ENCODE measurements at regions not wholly inside any gene's neighbourhood (a gene's known extent, or its start where the extent isn't known, plus 50 kb on each side); places are given as distances from the start of the nearest gene placed in this dataset.

DNA sequence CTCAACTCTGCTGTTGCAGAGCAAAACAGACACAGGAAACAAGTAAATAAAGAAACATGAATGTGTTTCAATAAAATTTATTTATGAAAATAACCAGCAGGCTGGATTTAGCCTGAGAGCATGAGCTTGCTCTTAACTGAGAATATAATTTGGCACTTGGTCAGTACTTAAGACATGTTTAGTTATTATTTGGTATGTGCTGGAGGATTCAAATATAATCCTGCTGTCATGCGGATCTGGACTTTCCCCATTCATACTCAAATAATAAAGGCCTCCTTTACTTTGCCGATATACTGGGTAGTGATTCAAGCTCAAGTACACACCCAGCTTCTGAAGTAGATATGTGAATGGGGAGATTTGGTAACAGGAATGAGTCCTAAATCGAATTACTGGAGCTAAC lies 465.5 kb upstream of the HS3ST1 start:
- H3K9me2 ChIP-seq, result no peaks in the 10 kb centered on the region
- no peak overlapping the region for H3K4me3 ChIP-seq (ENCODE audit: low read depth in 2 of 2, low read length in 1 of 2)
- no peak overlapping the region for H3K4me2 ChIP-seq
- CTCF ChIA-PET, result interaction anchor here (0.9 kb wide), 1 partner anchor 9 kb away, joined by 3 read pairs; no protein-coding TSS in a partner anchor
- no peak overlapping the region for H3K27ac ChIP-seq (ENCODE audit: low read depth in 2 of 2, low read length in 1 of 2)
- DNase-seq, result no peak
- H3K9ac ChIP-seq, result no peak overlapping the region
- H3F3A ChIP-seq (replicated peaks; ENCODE audit: insufficient read depth), result no peaks in the 10 kb centered on the region
- POLR2A ChIA-PET, result no interaction called here
- no peaks in the 10 kb centered on the region for H4K20me1 ChIP-seq (ENCODE audit: insufficient read depth)
- no peaks in the 10 kb centered on the region for H3K36me3 ChIP-seq (replicated peaks in 1 of 2; ENCODE audit: control insufficient read depth in 1 of 2, insufficient read depth in 2 of 2, low read length in 1 of 2)
- 21% methylated on average over 3 of the region's 3 CpGs for WGBS (ENCODE audit: low lambda C conversion rate)
- H3K79me2 ChIP-seq (ENCODE audit: insufficient read depth), result no peaks in the 10 kb centered on the region
- TF ChIP-seq GATA2 (CRISPR knock-in tag; IDR thresholded peaks at IDR 0.05), result no peak
- no peaks in the 10 kb centered on the region for H3K27me3 ChIP-seq (ENCODE audit: insufficient read depth)
- no peaks in the 10 kb centered on the region for H3K4me1 ChIP-seq (ENCODE audit: control insufficient read depth in 1 of 2, insufficient read depth in 2 of 2, low read depth in 1 of 2, low read length in 1 of 2)
- H2AFZ ChIP-seq (ENCODE audit: low read depth), result no peak overlapping the region
- 0 out of 2 replicates have a peak, but pooled peaks cover 4% of the 10 kb centered on the region for H3K9me3 ChIP-seq

DNA sequence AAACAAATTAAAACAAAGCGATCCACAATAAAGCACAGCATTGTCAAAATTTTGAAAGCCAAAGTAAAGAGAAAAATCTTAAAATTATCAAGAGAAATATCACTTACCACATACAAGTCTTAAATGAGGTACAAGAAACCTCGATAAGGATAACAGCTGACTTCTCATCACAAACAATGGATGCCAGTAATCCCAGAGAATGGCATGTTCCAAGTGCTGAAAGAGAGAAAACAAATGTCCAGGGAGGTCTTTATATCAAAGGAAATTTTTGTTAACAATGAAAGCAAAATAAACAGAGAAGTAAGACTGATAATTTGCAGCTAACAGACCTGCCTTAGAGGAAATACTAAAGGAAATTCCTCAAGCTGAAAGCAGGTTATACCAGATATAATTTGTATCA lies 460.4 kb upstream of the HS3ST1 start:
- Histone ChIP-seq H3K4me2 (no peak overlapping the region), H3K9me2 (no peaks in the 10 kb centered on the region), H3K27me3 (ENCODE audit: insufficient read depth) (no peaks in the 10 kb centered on the region), H3K9ac (no peak overlapping the region), H3F3A (replicated peaks; ENCODE audit: insufficient read depth) (no peaks in the 10 kb centered on the region), H3K27ac (ENCODE audit: low read depth in 2 of 2, low read length in 1 of 2) (no peak overlapping the region), H3K4me3 (ENCODE audit: low read depth in 2 of 2, low read length in 1 of 2) (no peak overlapping the region), H3K79me2 (ENCODE audit: insufficient read depth) (no peaks in the 10 kb centered on the region), H3K9me3 (peaks cover 11% of the 10 kb centered on the region; the same call in 1 of the 2 replicates), H3K4me1 (ENCODE audit: control insufficient read depth in 1 of 2, insufficient read depth in 2 of 2, low read depth in 1 of 2, low read length in 1 of 2) (no peaks in the 10 kb centered on the region), H2AFZ (ENCODE audit: low read depth) (no peak overlapping the region), H3K36me3 (replicated peaks in 1 of 2; ENCODE audit: control insufficient read depth in 1 of 2, insufficient read depth in 2 of 2, low read length in 1 of 2) (no peaks in the 10 kb centered on the region), H4K20me1 (ENCODE audit: insufficient read depth) (no peaks in the 10 kb centered on the region)
- WGBS (ENCODE audit: low lambda C conversion rate), result 6% methylated on average over 2 of the region's 2 CpGs
- POLR2A ChIA-PET, result no interaction called here
- DNase-seq, result no peak
- TF ChIP-seq RFX5 (IDR thresholded peaks at IDR 0.05; ENCODE audit: low read length) (no peak), SMC3 (IDR thresholded peaks at IDR 0.05; ENCODE audit: low read depth, low read length) (no peak)
- TF ChIP-seq, protein P1, sequence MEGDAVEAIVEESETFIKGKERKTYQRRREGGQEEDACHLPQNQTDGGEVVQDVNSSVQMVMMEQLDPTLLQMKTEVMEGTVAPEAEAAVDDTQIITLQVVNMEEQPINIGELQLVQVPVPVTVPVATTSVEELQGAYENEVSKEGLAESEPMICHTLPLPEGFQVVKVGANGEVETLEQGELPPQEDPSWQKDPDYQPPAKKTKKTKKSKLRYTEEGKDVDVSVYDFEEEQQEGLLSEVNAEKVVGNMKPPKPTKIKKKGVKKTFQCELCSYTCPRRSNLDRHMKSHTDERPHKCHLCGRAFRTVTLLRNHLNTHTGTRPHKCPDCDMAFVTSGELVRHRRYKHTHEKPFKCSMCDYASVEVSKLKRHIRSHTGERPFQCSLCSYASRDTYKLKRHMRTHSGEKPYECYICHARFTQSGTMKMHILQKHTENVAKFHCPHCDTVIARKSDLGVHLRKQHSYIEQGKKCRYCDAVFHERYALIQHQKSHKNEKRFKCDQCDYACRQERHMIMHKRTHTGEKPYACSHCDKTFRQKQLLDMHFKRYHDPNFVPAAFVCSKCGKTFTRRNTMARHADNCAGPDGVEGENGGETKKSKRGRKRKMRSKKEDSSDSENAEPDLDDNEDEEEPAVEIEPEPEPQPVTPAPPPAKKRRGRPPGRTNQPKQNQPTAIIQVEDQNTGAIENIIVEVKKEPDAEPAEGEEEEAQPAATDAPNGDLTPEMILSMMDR (IDR thresholded peaks at IDR 0.05), result no peak
- CTCF ChIA-PET, result no interaction called here

DNA sequence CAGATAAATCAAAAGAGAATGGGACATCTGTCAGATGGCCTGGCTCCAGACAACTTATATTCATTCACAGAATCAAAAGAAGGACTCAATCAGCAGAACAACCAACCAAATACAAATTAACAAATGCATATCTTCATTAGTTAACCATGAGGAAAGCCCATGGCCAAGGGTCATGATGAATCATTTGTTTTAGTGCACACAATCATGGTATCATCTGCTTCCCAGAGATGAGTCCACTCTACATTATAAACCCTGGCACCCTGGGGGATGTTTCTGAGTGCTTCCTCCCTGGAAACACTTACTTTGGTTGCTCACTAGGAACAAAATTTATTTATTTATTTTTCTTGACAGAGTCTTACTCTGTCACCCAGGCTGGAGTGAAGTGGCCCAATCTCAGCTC lies 453.3 kb upstream of the HS3ST1 start:
- CTCF ChIA-PET, result interaction anchor here (1.0 to 1.2 kb wide), 2 partner anchors 9 to 10 kb away, joined by 3 read pairs; no protein-coding TSS in a partner anchor
- DNase-seq, result no peak
- Histone ChIP-seq H2AFZ (ENCODE audit: low read depth) (no peak overlapping the region), H3K27me3 (ENCODE audit: insufficient read depth) (no peaks in the 10 kb centered on the region), H4K20me1 (ENCODE audit: insufficient read depth) (no peaks in the 10 kb centered on the region), H3K4me1 (ENCODE audit: control insufficient read depth in 1 of 2, insufficient read depth in 2 of 2, low read depth in 1 of 2, low read length in 1 of 2) (no peaks in the 10 kb centered on the region), H3K27ac (ENCODE audit: low read depth in 2 of 2, low read length in 1 of 2) (no peak overlapping the region), H3K9ac (no peak overlapping the region), H3K9me2 (no peaks in the 10 kb centered on the region), H3K4me3 (ENCODE audit: low read depth in 2 of 2, low read length in 1 of 2) (no peak overlapping the region), H3K36me3 (replicated peaks in 1 of 2; ENCODE audit: control insufficient read depth in 1 of 2, insufficient read depth in 2 of 2, low read length in 1 of 2) (no peaks in the 10 kb centered on the region), H3K79me2 (ENCODE audit: insufficient read depth) (no peaks in the 10 kb centered on the region), H3K9me3 (0 out of 2 replicates have a peak, but pooled peaks cover 3% of the 10 kb centered on the region), H3F3A (replicated peaks; ENCODE audit: insufficient read depth) (no peaks in the 10 kb centered on the region), H3K4me2 (no peak overlapping the region)
- POLR2A ChIA-PET, result no interaction called here
- TF ChIP-seq SMC3 (IDR thresholded peaks at IDR 0.05; ENCODE audit: low read depth, low read length) (no peak), TAF1 (IDR thresholded peaks at IDR 0.05; ENCODE audit: borderline replicate concordance, low read depth, low read length) (no peak), MEF2A (IDR thresholded peaks at IDR 0.05; ENCODE audit: borderline replicate concordance, low read depth) (no peak), YY1 (IDR thresholded peaks at IDR 0.05; ENCODE audit: low read depth) (no peak), MXI1 (IDR thresholded peaks at IDR 0.05; ENCODE audit: low read depth, low read length) (no peak), RCOR1 (IDR thresholded peaks at IDR 0.05; ENCODE audit: low read length) (no peak), GABPA (IDR thresholded peaks at IDR 0.05; ENCODE audit: low read depth) (no peak), FOXJ3 (CRISPR knock-in tag; IDR thresholded peaks at IDR 0.05) (no peak), EP300 (IDR thresholded peaks at IDR 0.05; ENCODE audit: borderline replicate concordance in 1 of 2, low read depth in 1 of 2, low read length in 1 of 2) (no peak), SIN3A (IDR thresholded peaks at IDR 0.05; ENCODE audit: borderline replicate concordance, low read depth, low read length) (no peak), NFIC (IDR thresholded peaks at IDR 0.05; ENCODE audit: borderline replicate concordance) (no peak)
- TF ChIP-seq, protein P2, sequence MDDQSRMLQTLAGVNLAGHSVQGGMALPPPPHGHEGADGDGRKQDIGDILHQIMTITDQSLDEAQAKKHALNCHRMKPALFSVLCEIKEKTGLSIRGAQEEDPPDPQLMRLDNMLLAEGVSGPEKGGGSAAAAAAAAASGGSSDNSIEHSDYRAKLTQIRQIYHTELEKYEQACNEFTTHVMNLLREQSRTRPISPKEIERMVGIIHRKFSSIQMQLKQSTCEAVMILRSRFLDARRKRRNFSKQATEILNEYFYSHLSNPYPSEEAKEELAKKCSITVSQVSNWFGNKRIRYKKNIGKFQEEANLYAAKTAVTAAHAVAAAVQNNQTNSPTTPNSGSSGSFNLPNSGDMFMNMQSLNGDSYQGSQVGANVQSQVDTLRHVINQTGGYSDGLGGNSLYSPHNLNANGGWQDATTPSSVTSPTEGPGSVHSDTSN (IDR thresholded peaks at IDR 0.05), result no peak
